GM12878 (cell line): ENCODE measurements at regions not wholly inside any gene's neighbourhood (a gene's known extent, or its start where the extent isn't known, plus 50 kb on each side); places are given as distances from the start of the nearest gene placed in this dataset.

ENCODE experiments used
- ATAC-seq: fragments of 200-7000 bp; cut with Tn5 transposase; 3 replicates; pipeline ENCODE4 v1.9.1; 2020; ENCODE audit warnings: mild to moderate bottlenecking, moderate library complexity
- BruUV-seq: library from RNA; stranded (reverse); fragments of 400-500 nt; replicated peaks from 2 replicates; lab custom pipeline; 2021; lab: Mats Ljungman, UMichigan
- CTCF ChIA-PET: fragments of 300-600 bp; sonication (Branson Sonifier 250); formaldehyde crosslinking; extraction: SDS; loops from one replicate; lab custom pipeline; 2021; ENCODE audit warnings: inconsistent platforms; lab: Yijun Ruan, JAX
- POLR2A ChIA-PET: fragments of 350-600 bp; formaldehyde crosslinking; extraction: SDS; loops from one replicate; lab custom pipeline; 2021; ENCODE audit warnings: inconsistent platforms; lab: Charles Lee
- RAD21 ChIA-PET: fragments of 300-600 bp; sonication (Branson Sonifier 250); formaldehyde crosslinking; loops from one replicate; lab custom pipeline; 2023; ENCODE audit warnings: antibody characterized with exemption; ENCODE audit not compliant: unreplicated experiment; lab: Charles Lee
- SMC1A ChIA-PET: fragments of 300-600 bp; sonication (Branson Sonifier 250); formaldehyde crosslinking; loops from one replicate; lab custom pipeline; 2023; ENCODE audit not compliant: unreplicated experiment, uncharacterized antibody; lab: Charles Lee
- DNase-seq: peaks from one replicate; pipeline ENCODE4 v3.0.0-alpha.2; 2011; ENCODE audit warnings: low read depth, low spot score
- FAIRE-seq: peaks from 3 replicates; lab custom pipeline; 2011; peaks lifted over from hg19 to GRCh38; lab: Jason Lieb, UNC
- H2AFZ ChIP-seq: 2 replicates; pipeline ENCODE4 v1.6.0; 2011; ENCODE audit warnings: low read depth, low read length, control low read depth; ENCODE audit not compliant: control insufficient read depth
- H3K27ac ChIP-seq: 2 replicates; pipeline ENCODE4 v1.5.1; 2011; ENCODE audit warnings: control low read depth; ENCODE audit not compliant: control insufficient read depth, insufficient read depth
- H3K27me3 ChIP-seq, 2 experiments: replicated peaks in 1 of 2; 2 replicates each; pipeline versions ENCODE4 v1.6.0 to v1.6.1; 2011; ENCODE audit warnings: low read length in 1 of 2; ENCODE audit not compliant: control insufficient read depth in 2 of 2, insufficient read depth in 2 of 2
- H3K36me3 ChIP-seq, 2 experiments: 2 replicates each; pipeline ENCODE4 v1.5.1; 2011; ENCODE audit warnings: low read length in 1 of 2; ENCODE audit not compliant: control insufficient read depth in 2 of 2, insufficient read depth in 2 of 2
- H3K4me1 ChIP-seq: 2 replicates; pipeline ENCODE4 v1.6.1; 2011; ENCODE audit warnings: mild to moderate bottlenecking, low read length, moderate library complexity, mixed read lengths; ENCODE audit not compliant: control insufficient read depth, insufficient read depth
- H3K4me2 ChIP-seq: 2 replicates; pipeline ENCODE4 v1.6.0; 2011; ENCODE audit warnings: control low read depth; ENCODE audit not compliant: control insufficient read depth, insufficient read depth
- H3K4me3 ChIP-seq: fragments of 200-600 bp; sonication (generic); 2 replicates; pipeline ENCODE4 v1.5.1; 2016
- H3K79me2 ChIP-seq: 2 replicates; pipeline ENCODE4 v1.6.0; 2011; ENCODE audit warnings: low read length; ENCODE audit not compliant: control insufficient read depth, insufficient read depth
- H3K9ac ChIP-seq: 2 replicates; pipeline ENCODE4 v1.8.0; 2011; ENCODE audit warnings: low read length, control low read depth, mixed read lengths; ENCODE audit not compliant: control insufficient read depth, insufficient read depth
- H3K9me3 ChIP-seq: replicated peaks from 3 replicates; pipeline ENCODE4 v1.5.1; 2011; ENCODE audit warnings: mild to moderate bottlenecking, low read length; ENCODE audit not compliant: control insufficient read depth, insufficient read depth
- H4K20me1 ChIP-seq: 2 replicates; pipeline ENCODE4 v1.6.0; 2011; ENCODE audit not compliant: control insufficient read depth, insufficient read depth
- CHD1 ChIP-seq: IDR thresholded peaks from 2 replicates; pipeline ENCODE4 v1.6.1; 2012; ENCODE audit warnings: low read depth, low read length, improper control_type of control experiment
- CREB1 ChIP-seq: IDR thresholded peaks from 2 replicates; pipeline ENCODE4 v1.6.1; 2012; ENCODE audit warnings: low read depth, mild to moderate bottlenecking, inconsistent platforms
- E2F8 ChIP-seq: fragments of 450-650 bp; IDR thresholded peaks from 2 replicates; pipeline ENCODE4 v1.6.1; 2018; ENCODE audit warnings: mild to moderate bottlenecking, low read depth, moderate library complexity; ENCODE audit not compliant: partially characterized antibody
- GABPA ChIP-seq: IDR thresholded peaks from 2 replicates; pipeline ENCODE4 v1.6.1; 2014; ENCODE audit warnings: antibody characterized with exemption, low read depth, mild to moderate bottlenecking, inconsistent platforms
- IRF3 ChIP-seq: fragments of 450-650 bp; IDR thresholded peaks from 2 replicates; pipeline ENCODE4 v1.6.1; 2014; ENCODE audit warnings: mild to moderate bottlenecking
- IRF4 ChIP-seq: IDR thresholded peaks from 2 replicates; pipeline ENCODE4 v1.6.1; 2011; ENCODE audit warnings: low read depth, low read length
- NBN ChIP-seq: fragments of 450-650 bp; IDR thresholded peaks from 2 replicates; pipeline ENCODE4 v1.6.1; 2016
- RFX5 ChIP-seq: IDR thresholded peaks from 2 replicates; pipeline ENCODE4 v1.6.1; 2011; ENCODE audit warnings: low read depth, low read length, improper control_type of control experiment
- SIX5 ChIP-seq: IDR thresholded peaks from 2 replicates; pipeline ENCODE4 v1.6.1; 2011; ENCODE audit warnings: mild to moderate bottlenecking, low read depth, low read length, moderate library complexity; ENCODE audit not compliant: severe bottlenecking
- SPI1 ChIP-seq: IDR thresholded peaks from 2 replicates; pipeline ENCODE4 v1.6.1; 2011; ENCODE audit warnings: low read depth, mild to moderate bottlenecking, low read length, moderate library complexity, borderline replicate concordance; ENCODE audit not compliant: insufficient read depth
- TARDBP ChIP-seq: IDR thresholded peaks from 2 replicates; pipeline ENCODE4 v1.6.1; 2016; ENCODE audit warnings: borderline replicate concordance
- YBX1 ChIP-seq: fragments of 450-650 bp; IDR thresholded peaks from 2 replicates; pipeline ENCODE4 v1.6.1; 2016; ENCODE audit warnings: antibody characterized with exemption
- YY1 ChIP-seq: IDR thresholded peaks from 2 replicates; pipeline ENCODE4 v1.6.1; 2011; ENCODE audit warnings: low read depth, mild to moderate bottlenecking, low read length
- WGBS: methylation state at CpG from one replicate; pipeline ENCODE4 v1.1.6; 2016; ENCODE audit warnings: low lambda C conversion rate; ENCODE audit not compliant: insufficient replicate concordance, insufficient coverage; ENCODE audit errors: missing lambda C conversion rate; 5-methylcytosine and 5-hydroxymethylcytosine counted together
- in situ Hi-C: fragments of 300-500 bp; cut with MboI; formaldehyde crosslinking; loops from 9 replicates; pipeline ENCODE4 v1.14.3; 2018; ENCODE audit warnings: mixed read lengths
- intact Hi-C: fragments of 100-400 bp; cut with micrococcal nuclease; formaldehyde crosslinking; loops from one replicate; pipeline ENCODE4 v1.14.2; 2022; ENCODE audit not compliant: unreplicated experiment

- 0% methylated on average over 3 of the region's 3 CpGs for WGBS
- no peak overlapping the region for H3K9ac ChIP-seq
- no peak overlapping the region for H2AFZ ChIP-seq
- POLR2A ChIA-PET, result no interaction called here
- no peaks in the 10 kb centered on the region for H4K20me1 ChIP-seq
- RAD21 ChIA-PET, result no interaction called here
- H3K9me3 ChIP-seq, result no peaks in the 10 kb centered on the region
- SMC1A ChIA-PET, result no interaction called here
- in situ Hi-C loops, result no loop called here
- H3K27ac ChIP-seq, result no peak overlapping the region
- H3K27me3 ChIP-seq, result no peaks in the 10 kb centered on the region
- ATAC-seq (no peak), FAIRE-seq (no peak), DNase-seq (no peak)
- intact Hi-C loops, result no loop called here
- H3K4me3 ChIP-seq, result no peak overlapping the region
- H3K4me2 ChIP-seq, result no peak overlapping the region
- no TSS peak for BruUV-seq
- no peaks in the 10 kb centered on the region for H3K36me3 ChIP-seq
- H3K79me2 ChIP-seq, result no peaks in the 10 kb centered on the region
- TF ChIP-seq CREB1 (no peak), SPI1 (no peak), YBX1 (no peak), SIX5 (no peak), IRF4 (no peak), GABPA (no peak), TARDBP (no peak), CHD1 (no peak), NBN (no peak), E2F8 (no peak), IRF3 (no peak), RFX5 (no peak), YY1 (no peak)
- no peaks in the 10 kb centered on the region for H3K4me1 ChIP-seq
- CTCF ChIA-PET, result no interaction called here
These were observed 1272.6 kb downstream of the PCDH19 start for GRCh38 chrX:99137488-99137887.
